ENCODE measurements at regions not wholly inside any gene's neighbourhood (a gene's known extent, or its start where the extent isn't known, plus 50 kb on each side); places are given as distances from the start of the nearest gene placed in this dataset.

DNA sequence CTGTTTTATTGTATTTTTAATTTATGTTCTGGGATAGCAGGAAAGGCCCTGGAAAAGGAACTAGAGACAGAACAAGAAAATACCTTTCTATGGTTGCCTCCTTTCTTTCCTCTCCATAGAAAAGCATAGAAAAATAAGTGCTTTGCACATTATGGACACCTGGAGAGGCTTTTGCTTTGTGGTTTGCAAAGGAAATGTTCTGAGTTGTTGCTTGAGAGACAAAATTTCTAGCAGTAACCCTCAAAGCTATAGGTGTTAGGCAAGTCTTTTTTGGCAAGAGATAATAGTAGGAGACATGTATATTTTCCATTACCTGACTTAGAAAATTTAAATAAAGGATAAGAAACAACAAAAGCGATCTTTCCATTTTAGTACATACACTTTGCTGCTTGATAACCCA lies 378.6 kb upstream of the PRKCQ start:
- no peak for DNase-seq (ENCODE audit: low read depth)
- H3K4me3 ChIP-seq (ENCODE audit: low read depth, low read length): no peak overlapping the region
- no peak for TF ChIP-seq CTCF (IDR thresholded peaks at IDR 0.05; ENCODE audit: low read depth, low read length, missing control alignments)

GRCh38 chr10:6958254-6958653 lies 378.2 kb upstream of the PRKCQ start:
- H3K4me3 ChIP-seq (ENCODE audit: low read depth, low read length): no peak overlapping the region
- no peak for DNase-seq (ENCODE audit: low read depth)
- no peak for TF ChIP-seq CTCF (IDR thresholded peaks at IDR 0.05; ENCODE audit: low read depth, low read length, missing control alignments)

DNA sequence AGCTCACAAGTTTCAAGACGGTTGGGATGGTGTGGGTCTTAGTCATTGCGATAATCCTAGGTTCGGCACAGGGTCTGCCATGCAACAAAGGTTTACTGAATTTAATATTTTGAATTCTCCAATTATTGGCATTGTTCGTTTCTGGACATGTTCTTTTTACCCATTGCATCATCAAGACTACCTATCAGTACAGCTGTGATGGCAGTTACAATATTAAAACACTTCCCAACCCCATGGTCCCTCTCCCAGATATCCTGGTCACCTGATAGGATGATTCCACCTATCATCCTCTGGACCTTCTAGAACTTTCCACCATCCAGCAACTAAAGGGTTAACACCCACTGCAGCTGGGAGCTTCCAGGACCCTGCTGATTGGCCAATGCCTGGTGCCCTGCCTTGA lies 377.8 kb upstream of the PRKCQ start:
- H3K4me3 ChIP-seq (ENCODE audit: low read depth, low read length): no peak overlapping the region
- no peak for TF ChIP-seq CTCF (IDR thresholded peaks at IDR 0.05; ENCODE audit: low read depth, low read length, missing control alignments)
- no peak for DNase-seq (ENCODE audit: low read depth)

DNA sequence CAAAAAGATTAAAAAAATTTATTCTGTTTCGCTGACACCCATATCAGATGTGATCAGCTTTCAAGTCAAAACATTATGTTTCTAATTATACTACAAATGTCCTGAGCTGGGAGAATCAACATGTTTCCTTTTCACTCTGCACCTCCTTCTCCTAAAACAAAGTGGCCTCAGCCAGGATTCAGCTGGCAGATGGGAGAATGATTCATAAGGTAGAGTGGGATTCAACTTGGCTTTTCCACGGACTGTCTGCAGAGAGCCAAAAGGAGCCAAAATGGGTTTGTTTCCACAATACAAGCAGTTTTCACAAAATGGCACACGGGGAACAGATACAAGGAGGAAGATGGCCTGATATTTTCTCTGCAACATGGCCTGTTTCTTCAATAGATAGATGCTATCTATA lies 376.5 kb upstream of the PRKCQ start:
- no peak overlapping the region for H3K4me3 ChIP-seq (ENCODE audit: low read depth, low read length)
- DNase-seq (ENCODE audit: low read depth): no peak
- TF ChIP-seq CTCF (IDR thresholded peaks at IDR 0.05; ENCODE audit: low read depth, low read length, missing control alignments): no peak

GRCh38 chr10:6953271-6953801 lies 373.3 kb upstream of the PRKCQ start:
- TF ChIP-seq CTCF (IDR thresholded peaks at IDR 0.05; ENCODE audit: low read depth, low read length, missing control alignments): no peak
- no peak overlapping the region for H3K4me3 ChIP-seq (ENCODE audit: low read depth, low read length)
- DNase-seq (ENCODE audit: low read depth): no peak

DNA sequence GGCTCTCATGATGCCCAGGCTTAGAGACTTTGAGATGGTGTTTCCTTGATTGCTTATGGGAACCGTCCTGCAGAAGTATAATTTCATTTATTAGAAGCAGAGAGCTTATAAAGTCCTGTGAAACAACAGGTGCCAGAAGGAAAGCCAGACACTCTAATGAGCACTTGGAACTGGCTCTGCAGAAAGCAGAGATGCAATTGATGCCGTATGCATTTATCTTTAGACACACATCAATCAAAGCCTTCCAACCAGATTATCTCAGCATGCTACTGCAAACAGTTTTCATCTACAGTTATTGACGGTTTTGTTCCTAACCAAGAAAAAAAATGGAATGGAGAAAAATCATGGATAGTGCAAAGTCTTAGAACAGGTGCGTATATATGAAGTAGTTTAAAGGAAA lies 371.7 kb upstream of the PRKCQ start:
- TF ChIP-seq CTCF (IDR thresholded peaks at IDR 0.05; ENCODE audit: low read depth, low read length, missing control alignments): no peak
- DNase-seq (ENCODE audit: low read depth): no peak
- H3K4me3 ChIP-seq (ENCODE audit: low read depth, low read length): no peak overlapping the region

DNA sequence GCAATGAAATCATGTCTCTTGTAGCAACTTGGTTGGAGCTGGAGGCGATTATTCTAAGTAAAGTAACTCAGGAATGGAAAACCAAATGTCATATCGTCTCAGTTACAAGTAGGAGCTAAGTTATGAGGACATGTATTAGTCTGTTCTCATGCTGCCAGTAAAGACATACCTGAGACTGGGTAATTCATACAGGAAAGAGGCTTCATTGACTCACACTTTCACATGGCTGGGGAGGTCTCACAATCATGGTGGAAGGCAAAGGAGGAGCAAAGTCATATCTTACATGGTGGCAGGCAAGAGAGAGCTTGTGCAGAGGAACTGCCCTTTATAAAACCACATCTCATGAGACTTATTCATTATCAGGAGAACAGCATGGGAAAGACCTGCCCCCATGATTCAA lies 370.1 kb upstream of the PRKCQ start:
- DNase-seq (ENCODE audit: low read depth): no peak
- no peak overlapping the region for H3K4me3 ChIP-seq (ENCODE audit: low read depth, low read length)
- TF ChIP-seq CTCF (IDR thresholded peaks at IDR 0.05; ENCODE audit: low read depth, low read length, missing control alignments): no peak

Data from GM12864 (cell line).